HepG2 (cell line): ENCODE measurements at regions not wholly inside any gene's neighbourhood (a gene's known extent, or its start where the extent isn't known, plus 50 kb on each side); places are given as distances from the start of the nearest gene placed in this dataset.

Source experiments
- ATAC-seq: fragments of 200-7000 bp; cut with Tn5 transposase; 3 replicates; pipeline ENCODE4 v1.9.1; 2020; ENCODE audit warnings: mild to moderate bottlenecking, moderate library complexity
- BruUV-seq: library from RNA; stranded (reverse); fragments of 400-500 nt; replicated peaks from 2 replicates; lab custom pipeline; 2021; lab: Mats Ljungman, UMichigan
- CTCF ChIA-PET: fragments of 300-600 bp; formaldehyde crosslinking; extraction: SDS; loops from one replicate; lab custom pipeline; 2021; ENCODE audit warnings: low total read pairs, inconsistent platforms, low intra/inter-chr PET ratio; lab: Yijun Ruan, JAX
- POLR2A ChIA-PET: fragments of 350-600 bp; sonication (Branson Sonifier 250); formaldehyde crosslinking; loops from one replicate; lab custom pipeline; 2020; ENCODE audit warnings: antibody characterized with exemption, inconsistent platforms; lab: Yijun Ruan, JAX
- DNase-seq: peaks from one replicate; pipeline ENCODE4 v3.0.0-alpha.2; 2015; ENCODE audit warnings: low spot score
- FAIRE-seq: peaks from 3 replicates; lab custom pipeline; 2011; peaks lifted over from hg19 to GRCh38; lab: Jason Lieb, UNC
- H2AFZ ChIP-seq: one replicate; pipeline ENCODE4 v1.6.1; 2011; ENCODE audit warnings: low read length, inconsistent platforms
- H3K27ac ChIP-seq: fragments of 300-600 bp; 3 replicates; pipeline ENCODE4 v1.8.0; 2011; ENCODE audit warnings: mixed run types, mild to moderate bottlenecking, mixed read lengths, low read length, inconsistent platforms; ENCODE audit not compliant: insufficient read depth; ENCODE audit errors: extremely low read length
- H3K27me3 ChIP-seq, 2 experiments: fragments of 200-600 bp in 1 of 2; 2 replicates in 1 of 2; 3 replicates in 1 of 2; pipeline versions ENCODE4 v1.6.0 to v1.8.0; 2011; ENCODE audit warnings: low read length in 2 of 2, mild to moderate bottlenecking in 2 of 2, moderate library complexity in 2 of 2, inconsistent platforms in 1 of 2; ENCODE audit not compliant: insufficient read depth in 2 of 2, control insufficient read depth in 1 of 2
- H3K36me3 ChIP-seq, 2 experiments: fragments of 200-600 bp in 1 of 2; replicated peaks in 1 of 2; 2 replicates in 1 of 2; 3 replicates in 1 of 2; pipeline versions ENCODE4 v1.5.1 to v1.8.0; 2011; ENCODE audit warnings: low read length in 2 of 2, inconsistent platforms in 1 of 2; ENCODE audit not compliant: insufficient read depth in 2 of 2, control insufficient read depth in 1 of 2
- H3K4me1 ChIP-seq: 2 replicates; pipeline ENCODE4 v1.5.1; 2012; ENCODE audit warnings: low read length, inconsistent platforms; ENCODE audit not compliant: insufficient read depth
- H3K4me2 ChIP-seq: 2 replicates; pipeline ENCODE4 v1.6.0; 2011; ENCODE audit warnings: low read depth, low read length, inconsistent platforms
- H3K4me3 ChIP-seq, 3 experiments: fragments of 200-600 bp in 1 of 3; sonication (generic), shearing (Covaris generic) in 1 of 3; replicated peaks in 1 of 3; 2 replicates each; pipeline ENCODE4 v1.5.1; 2011 to 2016; ENCODE audit warnings: low read length in 3 of 3, inconsistent platforms in 2 of 3, low read depth in 2 of 3, mild to moderate bottlenecking in 2 of 3, control low read depth in 1 of 3, mixed read lengths in 1 of 3; ENCODE audit not compliant: insufficient read depth in 1 of 3
- H3K79me2 ChIP-seq: one replicate; pipeline ENCODE4 v1.6.1; 2011; ENCODE audit warnings: low read length, inconsistent platforms; ENCODE audit not compliant: insufficient read depth
- H3K9ac ChIP-seq: 2 replicates; pipeline ENCODE4 v1.6.0; 2011; ENCODE audit warnings: mild to moderate bottlenecking, low read depth, low read length, inconsistent platforms; ENCODE audit not compliant: insufficient read depth
- H3K9me3 ChIP-seq: 2 replicates; pipeline ENCODE4 v1.5.1; 2012; ENCODE audit warnings: mild to moderate bottlenecking, low read length
- H4K20me1 ChIP-seq: 2 replicates; pipeline ENCODE4 v1.6.0; 2011; ENCODE audit warnings: inconsistent platforms, mild to moderate bottlenecking, low read length, moderate library complexity; ENCODE audit not compliant: insufficient read depth
- AGO1 ChIP-seq: fragments of 200-400 bp; formaldehyde crosslinking; IDR thresholded peaks from 2 replicates; pipeline ENCODE4 v1.6.1; 2017; ENCODE audit warnings: mild to moderate bottlenecking, low read depth, low read length, moderate library complexity; ENCODE audit not compliant: poor library complexity, severe bottlenecking
- CENPT ChIP-seq: sonication (generic); formaldehyde crosslinking; IDR thresholded peaks from 2 replicates; pipeline ENCODE4 v1.8.0; 2022; ENCODE audit warnings: low read depth, mild to moderate bottlenecking, moderate library complexity, missing genetic modification reagents
- EED ChIP-seq: sonication (generic); formaldehyde crosslinking; IDR thresholded peaks from 2 replicates; pipeline ENCODE4 v1.5.0; 2020; ENCODE audit warnings: mild to moderate bottlenecking, missing genetic modification reagents
- MTA1 ChIP-seq: sonication (generic); formaldehyde crosslinking; IDR thresholded peaks from 2 replicates; pipeline ENCODE4 v1.4.0; 2020; ENCODE audit warnings: missing genetic modification reagents, mild to moderate bottlenecking, borderline replicate concordance
- SNAI1 ChIP-seq: sonication (generic); formaldehyde crosslinking; IDR thresholded peaks from 2 replicates; pipeline ENCODE4 v1.5.0; 2020; ENCODE audit warnings: mild to moderate bottlenecking, missing genetic modification reagents, borderline replicate concordance
- THYN1 ChIP-seq: sonication (generic); formaldehyde crosslinking; IDR thresholded peaks from 2 replicates; pipeline ENCODE4 v1.8.1; 2023; ENCODE audit warnings: low read depth, mild to moderate bottlenecking, moderate library complexity, missing genetic modification reagents, borderline replicate concordance
- ZNF382 ChIP-seq: sonication (generic); formaldehyde crosslinking; IDR thresholded peaks from 2 replicates; pipeline ENCODE4 v1.5.0; 2020; ENCODE audit warnings: missing genetic modification reagents, mild to moderate bottlenecking, borderline replicate concordance
- ZNF589 ChIP-seq: sonication (generic); formaldehyde crosslinking; conservative IDR thresholded peaks from 2 replicates; pipeline ENCODE4 v1.8.0; 2022; ENCODE audit warnings: mild to moderate bottlenecking, moderate library complexity, missing genetic modification reagents
- ZNF609 ChIP-seq: sonication (generic); formaldehyde crosslinking; IDR thresholded peaks from 2 replicates; pipeline ENCODE4 v1.4.0; 2020; ENCODE audit warnings: mild to moderate bottlenecking, missing genetic modification reagents, borderline replicate concordance
- ZNF709 ChIP-seq: sonication (generic); formaldehyde crosslinking; IDR thresholded peaks from 2 replicates; pipeline ENCODE4 v1.5.0; 2020; ENCODE audit warnings: mild to moderate bottlenecking, missing genetic modification reagents
- ZNF816 ChIP-seq: sonication (generic); formaldehyde crosslinking; IDR thresholded peaks from 2 replicates; pipeline ENCODE4 v1.8.0; 2022; ENCODE audit warnings: missing genetic modification reagents, mild to moderate bottlenecking, borderline replicate concordance
- WGBS: methylation state at CpG from one replicate; pipeline ENCODE4 v1.1.6; 2017; ENCODE audit warnings: low lambda C conversion rate; 5-methylcytosine and 5-hydroxymethylcytosine counted together
- in situ Hi-C: cut with HindIII; loops from 2 replicates; pipeline ENCODE4 v1.10.0; 2017; ENCODE audit warnings: low pct_unique_long_range_greater_than_20kb; ENCODE audit not compliant: extremely low pct_ligation_motif_present
- intact Hi-C: fragments of 100-400 bp; cut with micrococcal nuclease; formaldehyde crosslinking; loops from one replicate; pipeline ENCODE4 v1.10.0; 2022; ENCODE audit not compliant: unreplicated experiment
- TF ChIP-seq, protein P1 (sequence below): sonication (generic); formaldehyde crosslinking; IDR thresholded peaks from 2 replicates; pipeline ENCODE4 v1.4.0; 2020; ENCODE audit warnings: low read depth, missing genetic modification reagents
- TF ChIP-seq, protein P2 (sequence below): IDR thresholded peaks from 2 replicates; pipeline ENCODE4 v1.6.1; 2012; ENCODE audit warnings: low read length, improper control_type of control experiment

- H4K20me1 ChIP-seq, result no peaks in the 10 kb centered on the region
- intact Hi-C loops (no loop called here), in situ Hi-C loops (no loop called here)
- H3K4me2 ChIP-seq, result no peak overlapping the region
- no peak overlapping the region for H2AFZ ChIP-seq
- no peak overlapping the region for H3K4me3 ChIP-seq
- POLR2A ChIA-PET, result no interaction called here
- no peaks in the 10 kb centered on the region for H3K9me3 ChIP-seq
- no peaks in the 10 kb centered on the region for H3K4me1 ChIP-seq
- ATAC-seq (no peak), FAIRE-seq (no peak), DNase-seq (no peak)
- CTCF ChIA-PET, result no interaction called here
- H3K9ac ChIP-seq, result no peak overlapping the region
- no peaks in the 10 kb centered on the region for H3K36me3 ChIP-seq
- no TSS peak for BruUV-seq
- 53% methylated on average over 3 of the region's 3 CpGs for WGBS
- no peaks in the 10 kb centered on the region for H3K79me2 ChIP-seq
- H3K27me3 ChIP-seq, result no peaks in the 10 kb centered on the region
- H3K27ac ChIP-seq, result no peak overlapping the region
- TF ChIP-seq ZNF589 (CRISPR knock-in tag) (no peak), SNAI1 (CRISPR knock-in tag) (no peak), AGO1 (no peak), MTA1 (no peak), ZNF709 (no peak), ZNF816 (CRISPR knock-in tag) (no peak), CENPT (CRISPR knock-in tag) (no peak), ZNF609 (no peak), EED (no peak), THYN1 (no peak), ZNF382 (CRISPR knock-in tag) (no peak)
- TF ChIP-seq, protein P1, sequence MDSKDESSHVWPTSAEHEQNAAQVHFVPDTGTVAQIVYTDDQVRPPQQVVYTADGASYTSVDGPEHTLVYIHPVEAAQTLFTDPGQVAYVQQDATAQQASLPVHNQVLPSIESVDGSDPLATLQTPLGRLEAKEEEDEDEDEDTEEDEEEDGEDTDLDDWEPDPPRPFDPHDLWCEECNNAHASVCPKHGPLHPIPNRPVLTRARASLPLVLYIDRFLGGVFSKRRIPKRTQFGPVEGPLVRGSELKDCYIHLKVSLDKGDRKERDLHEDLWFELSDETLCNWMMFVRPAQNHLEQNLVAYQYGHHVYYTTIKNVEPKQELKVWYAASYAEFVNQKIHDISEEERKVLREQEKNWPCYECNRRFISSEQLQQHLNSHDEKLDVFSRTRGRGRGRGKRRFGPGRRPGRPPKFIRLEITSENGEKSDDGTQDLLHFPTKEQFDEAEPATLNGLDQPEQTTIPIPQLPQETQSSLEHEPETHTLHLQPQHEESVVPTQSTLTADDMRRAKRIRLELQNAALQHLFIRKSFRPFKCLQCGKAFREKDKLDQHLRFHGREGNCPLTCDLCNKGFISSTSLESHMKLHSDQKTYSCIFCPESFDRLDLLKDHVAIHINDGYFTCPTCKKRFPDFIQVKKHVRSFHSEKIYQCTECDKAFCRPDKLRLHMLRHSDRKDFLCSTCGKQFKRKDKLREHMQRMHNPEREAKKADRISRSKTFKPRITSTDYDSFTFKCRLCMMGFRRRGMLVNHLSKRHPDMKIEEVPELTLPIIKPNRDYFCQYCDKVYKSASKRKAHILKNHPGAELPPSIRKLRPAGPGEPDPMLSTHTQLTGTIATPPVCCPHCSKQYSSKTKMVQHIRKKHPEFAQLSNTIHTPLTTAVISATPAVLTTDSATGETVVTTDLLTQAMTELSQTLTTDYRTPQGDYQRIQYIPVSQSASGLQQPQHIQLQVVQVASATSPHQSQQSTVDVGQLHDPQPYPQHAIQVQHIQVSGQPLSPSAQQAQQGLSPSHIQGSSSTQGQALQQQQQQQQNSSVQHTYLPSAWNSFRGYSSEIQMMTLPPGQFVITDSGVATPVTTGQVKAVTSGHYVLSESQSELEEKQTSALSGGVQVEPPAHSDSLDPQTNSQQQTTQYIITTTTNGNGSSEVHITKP, result no peak
- TF ChIP-seq, protein P2, sequence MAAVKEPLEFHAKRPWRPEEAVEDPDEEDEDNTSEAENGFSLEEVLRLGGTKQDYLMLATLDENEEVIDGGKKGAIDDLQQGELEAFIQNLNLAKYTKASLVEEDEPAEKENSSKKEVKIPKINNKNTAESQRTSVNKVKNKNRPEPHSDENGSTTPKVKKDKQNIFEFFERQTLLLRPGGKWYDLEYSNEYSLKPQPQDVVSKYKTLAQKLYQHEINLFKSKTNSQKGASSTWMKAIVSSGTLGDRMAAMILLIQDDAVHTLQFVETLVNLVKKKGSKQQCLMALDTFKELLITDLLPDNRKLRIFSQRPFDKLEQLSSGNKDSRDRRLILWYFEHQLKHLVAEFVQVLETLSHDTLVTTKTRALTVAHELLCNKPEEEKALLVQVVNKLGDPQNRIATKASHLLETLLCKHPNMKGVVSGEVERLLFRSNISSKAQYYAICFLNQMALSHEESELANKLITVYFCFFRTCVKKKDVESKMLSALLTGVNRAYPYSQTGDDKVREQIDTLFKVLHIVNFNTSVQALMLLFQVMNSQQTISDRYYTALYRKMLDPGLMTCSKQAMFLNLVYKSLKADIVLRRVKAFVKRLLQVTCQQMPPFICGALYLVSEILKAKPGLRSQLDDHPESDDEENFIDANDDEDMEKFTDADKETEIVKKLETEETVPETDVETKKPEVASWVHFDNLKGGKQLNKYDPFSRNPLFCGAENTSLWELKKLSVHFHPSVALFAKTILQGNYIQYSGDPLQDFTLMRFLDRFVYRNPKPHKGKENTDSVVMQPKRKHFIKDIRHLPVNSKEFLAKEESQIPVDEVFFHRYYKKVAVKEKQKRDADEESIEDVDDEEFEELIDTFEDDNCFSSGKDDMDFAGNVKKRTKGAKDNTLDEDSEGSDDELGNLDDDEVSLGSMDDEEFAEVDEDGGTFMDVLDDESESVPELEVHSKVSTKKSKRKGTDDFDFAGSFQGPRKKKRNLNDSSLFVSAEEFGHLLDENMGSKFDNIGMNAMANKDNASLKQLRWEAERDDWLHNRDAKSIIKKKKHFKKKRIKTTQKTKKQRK, result no peak
These were observed 175.9 kb upstream of the KITLG start for GRCh38 chr12:88756153-88756552.
